ENCODE measurements at regions not wholly inside any gene's neighbourhood (a gene's known extent, or its start where the extent isn't known, plus 50 kb on each side); places are given as distances from the start of the nearest gene placed in this dataset.
"Not testable (repeated sequence)": the region's sequence is repeated elsewhere in the genome, so short reads cannot be mapped to it uniquely, and the experiment has no call there.

GRCh38 chr1:111063595-111063994, 76.3 kb downstream of the DRAM2 start:
- Mint-ChIP-seq H3K27ac (no peak overlapping the region), H3K36me3 (peaks cover 27 to 32% of the 10 kb centered on the region in 2 donors)
- ATAC-seq = no peak

GRCh38 chr1:111062624-111063023, 77.3 kb downstream of the DRAM2 start:
- Mint-ChIP-seq H3K9me3 (peaks cover 18 to 28% of the 10 kb centered on the region in 2 donors), H3K36me3 (peaks cover 27 to 29% of the 10 kb centered on the region in 2 donors), H3K27ac (no peak overlapping the region)
- DNase-seq (ENCODE audit: low spot score in 2 of 2) (no peak), ATAC-seq (no peak)

More at GRCh38 chr1:111063595-111063994, 76.3 kb downstream of the DRAM2 start:
- H3K9me3 Mint-ChIP-seq = peaks cover 18 to 32% of the 10 kb centered on the region in 2 donors
- no peak for DNase-seq (ENCODE audit: low spot score in 2 of 2)

- DNase-seq (ENCODE audit: low spot score in 2 of 2) (no peak), ATAC-seq (no peak)
- peaks cover 27 to 28% of the 10 kb centered on the region in 2 donors for H3K36me3 Mint-ChIP-seq
- peak overlapping the region in 1 of 2 donors; percentile 19 for H3K27ac Mint-ChIP-seq
- peaks cover 18 to 28% of the 10 kb centered on the region in 2 donors for H3K9me3 Mint-ChIP-seq
These were observed 77.8 kb downstream of the DRAM2 start for GRCh38 chr1:111062081-111062480.

- Mint-ChIP-seq H3K27ac (no peak overlapping the region), H3K36me3 (peaks cover 0 to 12% of the 10 kb centered on the region in 2 donors), H3K9me3 (peaks cover 0 to 11% of the 10 kb centered on the region in 2 donors)
- DNase-seq (ENCODE audit: low spot score in 2 of 2) (no peak), ATAC-seq (no peak)
These were observed 85.2 kb downstream of the DRAM2 start for GRCh38 chr1:111054656-111055055.

GRCh38 chr1:111052246-111052645, 87.6 kb downstream of the DRAM2 start:
- H3K36me3 Mint-ChIP-seq = peaks cover 11 to 20% of the 10 kb centered on the region in 2 donors
- no peak for DNase-seq (ENCODE audit: low spot score in 2 of 2)
- H3K9me3 Mint-ChIP-seq = peaks cover 0 to 19% of the 10 kb centered on the region in 2 donors
- no peak for ATAC-seq
- H3K27ac Mint-ChIP-seq = no peak overlapping the region

- Mint-ChIP-seq H3K9me3 (peaks cover 3 to 11% of the 10 kb centered on the region in 2 donors), H3K36me3 (peaks cover 11 to 15% of the 10 kb centered on the region in 2 donors)
- not testable (repeated sequence) for H3K27ac Mint-ChIP-seq; DNase-seq (ENCODE audit: low spot score in 2 of 2); ATAC-seq
These were observed 84.5 kb upstream of the LRIF1 start for GRCh38 chr1:111048253-111048652.

GRCh38 chr1:111045033-111045722, 81.5 kb upstream of the LRIF1 start:
- ATAC-seq (peak in 1 of 2 donors; percentile 86), DNase-seq (ENCODE audit: low spot score in 2 of 2) (no peak)
- H3K27ac Mint-ChIP-seq = no peak overlapping the region
- peaks cover 3 to 8% of the 10 kb centered on the region in 2 donors for H3K9me3 Mint-ChIP-seq
- H3K36me3 Mint-ChIP-seq = peaks cover 8 to 11% of the 10 kb centered on the region in 2 donors

- Mint-ChIP-seq H3K27ac (no peak overlapping the region), H3K36me3 (no peaks in the 10 kb centered on the region), H3K9me3 (no peaks in the 10 kb centered on the region)
- ATAC-seq = no peak
- peak in 1 of 2 donors; percentile 47 for DNase-seq (ENCODE audit: low spot score in 2 of 2)
These were observed 68.7 kb upstream of the LRIF1 start for GRCh38 chr1:111032295-111032897.

GRCh38 chr1:111030590-111030989, 66.9 kb upstream of the LRIF1 start:
- Mint-ChIP-seq H3K27ac (peak overlapping the region in 1 of 2 donors; percentile 2), H3K9me3 (peaks cover 0 to 4% of the 10 kb centered on the region in 2 donors)
- peak in 1 of 2 donors; percentile 65 for DNase-seq (ENCODE audit: low spot score in 2 of 2)

GRCh38 chr1:111025109-111025508, 61.4 kb upstream of the LRIF1 start:
- no peak for DNase-seq (ENCODE audit: low spot score in 2 of 2)
- ATAC-seq = no peak
- H3K36me3 Mint-ChIP-seq = no peaks in the 10 kb centered on the region
- H3K9me3 Mint-ChIP-seq = peaks cover 0 to 4% of the 10 kb centered on the region in 2 donors
- no peak overlapping the region for H3K27ac Mint-ChIP-seq

More at GRCh38 chr1:111030590-111030989, 66.9 kb upstream of the LRIF1 start:
- peak; percentile 65 to 67 for ATAC-seq
- no peaks in the 10 kb centered on the region for H3K36me3 Mint-ChIP-seq

GRCh38 chr1:111015222-111015621, 51.5 kb upstream of the LRIF1 start:
- DNase-seq (ENCODE audit: low spot score in 2 of 2) = no peak

More at GRCh38 chr1:111015222-111015621, 51.5 kb upstream of the LRIF1 start:
- Mint-ChIP-seq H3K27ac (no peak overlapping the region), H3K36me3 (peaks cover 0 to 7% of the 10 kb centered on the region in 2 donors), H3K9me3 (peaks cover 7 to 22% of the 10 kb centered on the region in 2 donors)
- no peak for ATAC-seq

All from activated naive CD4-positive, alpha-beta T cell treated with anti-CD3 and anti-CD28 coated beads, Interleukin-2, amount 50 U/mL, for 72 hours (primary cell).